Cardiac fibroblast (primary cell): ENCODE measurements at regions not wholly inside any gene's neighbourhood (a gene's known extent, or its start where the extent isn't known, plus 50 kb on each side); places are given as distances from the start of the nearest gene placed in this dataset.

Experiments
- DNase-seq, 2 donors: peaks; one replicate each; pipeline versions ENCODE4 v3.0.0 to v3.0.0-alpha.2; 2010; ENCODE audit warnings: low read depth in 2 of 2
- H3K4me3 ChIP-seq, 2 donors: replicated peaks in 1 of 2; 1 replicate in 1 of 2; 2 replicates in 1 of 2; pipeline ENCODE4 v1.5.1; 2011; ENCODE audit warnings: low read depth in 2 of 2, low read length in 2 of 2, mild to moderate bottlenecking in 2 of 2, moderate library complexity in 1 of 2
- TF ChIP-seq, protein P1 (sequence below): IDR thresholded peaks from one replicate; pipeline ENCODE4 v1.5.1; 2011; ENCODE audit warnings: low read depth, mild to moderate bottlenecking, low read length, inconsistent platforms

DNA sequence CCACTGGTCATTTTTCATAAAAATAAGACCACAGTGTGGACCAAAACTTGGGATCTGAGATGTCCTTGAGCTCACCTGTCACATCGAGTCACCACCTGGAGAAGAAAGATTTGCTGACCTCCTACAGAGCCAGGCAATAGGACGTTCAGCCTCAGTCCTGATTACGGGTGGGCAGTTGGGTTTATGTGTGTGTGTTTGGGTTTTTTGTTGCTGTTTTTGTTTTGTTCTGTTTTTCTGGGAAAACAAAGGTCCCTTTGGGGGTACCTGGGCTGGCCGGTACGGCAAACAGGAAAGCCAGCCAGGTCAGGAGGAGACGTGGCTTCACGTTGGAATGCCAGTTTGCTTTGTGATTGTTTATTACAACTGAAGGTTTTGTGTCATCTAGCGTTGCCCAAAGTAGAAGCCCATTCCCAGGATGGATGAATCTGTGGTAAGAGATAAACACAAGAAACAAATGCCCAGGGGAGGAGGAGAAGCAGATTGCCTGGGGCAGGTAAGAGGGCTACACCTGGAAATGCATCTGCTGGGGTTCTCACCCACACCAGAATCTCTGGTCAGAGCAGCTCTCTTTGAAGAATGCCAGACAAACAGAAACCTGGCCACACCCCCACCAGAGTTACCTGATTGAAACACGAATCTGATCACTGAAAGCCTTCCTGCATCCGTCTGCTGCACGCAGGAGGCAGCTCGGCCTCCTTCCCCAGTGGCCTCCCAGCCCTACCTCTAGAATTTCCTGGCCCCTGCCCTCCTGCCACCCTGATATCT, 100.1 kb upstream of the DIO3 start:
- H3K4me3 ChIP-seq, result no peak overlapping the region
- TF ChIP-seq, protein P1, sequence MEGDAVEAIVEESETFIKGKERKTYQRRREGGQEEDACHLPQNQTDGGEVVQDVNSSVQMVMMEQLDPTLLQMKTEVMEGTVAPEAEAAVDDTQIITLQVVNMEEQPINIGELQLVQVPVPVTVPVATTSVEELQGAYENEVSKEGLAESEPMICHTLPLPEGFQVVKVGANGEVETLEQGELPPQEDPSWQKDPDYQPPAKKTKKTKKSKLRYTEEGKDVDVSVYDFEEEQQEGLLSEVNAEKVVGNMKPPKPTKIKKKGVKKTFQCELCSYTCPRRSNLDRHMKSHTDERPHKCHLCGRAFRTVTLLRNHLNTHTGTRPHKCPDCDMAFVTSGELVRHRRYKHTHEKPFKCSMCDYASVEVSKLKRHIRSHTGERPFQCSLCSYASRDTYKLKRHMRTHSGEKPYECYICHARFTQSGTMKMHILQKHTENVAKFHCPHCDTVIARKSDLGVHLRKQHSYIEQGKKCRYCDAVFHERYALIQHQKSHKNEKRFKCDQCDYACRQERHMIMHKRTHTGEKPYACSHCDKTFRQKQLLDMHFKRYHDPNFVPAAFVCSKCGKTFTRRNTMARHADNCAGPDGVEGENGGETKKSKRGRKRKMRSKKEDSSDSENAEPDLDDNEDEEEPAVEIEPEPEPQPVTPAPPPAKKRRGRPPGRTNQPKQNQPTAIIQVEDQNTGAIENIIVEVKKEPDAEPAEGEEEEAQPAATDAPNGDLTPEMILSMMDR, result no peak

DNA sequence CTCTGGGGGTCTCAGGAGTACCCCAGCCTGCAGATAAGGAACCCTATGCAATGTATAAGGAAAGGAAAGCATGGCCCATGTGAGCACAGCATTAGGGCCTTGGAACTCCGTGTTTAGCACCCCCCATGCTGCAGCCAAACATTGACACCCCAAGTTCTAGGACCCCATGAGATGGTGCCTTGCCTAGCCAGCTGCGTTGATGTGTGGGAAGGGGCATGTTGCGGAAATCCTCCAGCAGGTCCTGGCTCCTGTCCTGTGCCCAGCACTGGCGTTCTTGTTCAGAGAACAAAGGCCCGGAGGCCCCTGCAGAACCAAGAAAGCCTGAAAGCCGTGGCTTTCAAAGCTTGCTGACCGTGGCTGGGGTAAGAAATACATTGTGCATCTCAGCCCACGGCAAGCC, 99.4 kb upstream of the DIO3 start:
- no peak for DNase-seq
- H3K4me3 ChIP-seq, result no peak overlapping the region
- TF ChIP-seq, protein P1, result no peak

More for the DNA sequence above, 100.1 kb upstream of the DIO3 start:
- no peak for DNase-seq

DNA sequence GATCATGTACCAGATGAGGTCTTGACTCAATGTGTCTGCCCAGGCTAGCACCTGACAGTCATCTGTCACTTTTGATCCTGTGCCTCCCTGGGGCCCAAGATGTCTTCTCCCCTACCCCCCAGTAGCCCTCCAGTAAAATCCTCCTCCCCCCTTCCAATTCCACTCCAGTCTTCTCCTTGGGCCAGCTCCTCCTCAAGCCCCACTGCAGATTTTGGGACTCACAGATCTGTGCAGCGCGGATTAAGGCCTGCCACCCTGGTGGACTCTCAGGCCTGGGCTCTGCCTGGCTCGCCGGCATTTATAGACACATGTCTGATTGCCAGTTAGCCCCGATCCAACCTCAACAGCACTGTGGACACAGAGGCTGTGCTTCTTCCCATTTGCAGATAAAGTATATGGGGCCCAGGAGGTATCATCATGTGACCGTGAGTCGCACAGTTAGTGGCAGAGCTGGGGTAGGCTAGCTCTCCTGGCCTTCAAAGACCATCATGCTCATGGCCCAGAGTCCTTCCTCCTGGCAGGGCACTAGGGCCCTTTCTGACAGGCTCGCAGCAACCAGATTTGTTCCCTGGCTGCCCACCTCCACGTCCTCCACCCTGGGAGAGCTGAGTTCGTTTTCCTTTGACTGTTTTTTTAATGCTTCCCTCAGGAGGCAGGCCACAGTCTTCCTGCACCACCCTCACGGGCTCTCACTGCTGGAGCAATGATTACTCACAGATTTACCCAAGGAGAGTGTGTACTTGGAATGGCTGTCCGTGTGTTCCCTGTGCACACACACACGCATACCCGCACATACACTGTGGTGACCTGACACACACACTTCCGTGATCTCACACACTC, 98.3 kb upstream of the DIO3 start:
- TF ChIP-seq, protein P1, result no peak
- no peak for DNase-seq
- H3K4me3 ChIP-seq, result no peak overlapping the region

DNA sequence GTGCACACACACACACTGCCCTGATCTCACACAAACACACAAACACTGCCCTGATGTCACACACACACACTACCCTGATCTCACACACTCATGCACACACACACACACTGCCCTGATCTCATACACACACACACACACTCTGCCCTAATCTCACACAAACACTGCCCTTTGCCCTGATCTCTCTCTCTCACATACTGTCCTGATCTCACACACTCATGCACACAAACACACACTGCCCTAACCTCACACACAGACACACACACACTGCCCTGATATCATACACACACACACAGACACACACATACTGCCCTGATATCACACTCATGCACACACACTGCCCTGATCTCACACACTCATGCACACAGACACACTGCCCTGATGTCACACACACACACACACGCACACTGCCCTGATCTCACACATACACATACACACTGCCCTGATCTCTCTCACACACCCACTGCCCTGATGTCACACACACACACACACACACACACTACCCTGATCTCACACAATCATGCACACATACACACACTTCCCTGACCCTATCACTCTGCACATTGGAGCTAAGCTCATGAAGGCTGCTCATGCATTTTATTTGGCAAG, 97.6 kb upstream of the DIO3 start:
- H3K4me3 ChIP-seq, result no peak overlapping the region
- DNase-seq, result no peak
- TF ChIP-seq, protein P1, result no peak

DNA sequence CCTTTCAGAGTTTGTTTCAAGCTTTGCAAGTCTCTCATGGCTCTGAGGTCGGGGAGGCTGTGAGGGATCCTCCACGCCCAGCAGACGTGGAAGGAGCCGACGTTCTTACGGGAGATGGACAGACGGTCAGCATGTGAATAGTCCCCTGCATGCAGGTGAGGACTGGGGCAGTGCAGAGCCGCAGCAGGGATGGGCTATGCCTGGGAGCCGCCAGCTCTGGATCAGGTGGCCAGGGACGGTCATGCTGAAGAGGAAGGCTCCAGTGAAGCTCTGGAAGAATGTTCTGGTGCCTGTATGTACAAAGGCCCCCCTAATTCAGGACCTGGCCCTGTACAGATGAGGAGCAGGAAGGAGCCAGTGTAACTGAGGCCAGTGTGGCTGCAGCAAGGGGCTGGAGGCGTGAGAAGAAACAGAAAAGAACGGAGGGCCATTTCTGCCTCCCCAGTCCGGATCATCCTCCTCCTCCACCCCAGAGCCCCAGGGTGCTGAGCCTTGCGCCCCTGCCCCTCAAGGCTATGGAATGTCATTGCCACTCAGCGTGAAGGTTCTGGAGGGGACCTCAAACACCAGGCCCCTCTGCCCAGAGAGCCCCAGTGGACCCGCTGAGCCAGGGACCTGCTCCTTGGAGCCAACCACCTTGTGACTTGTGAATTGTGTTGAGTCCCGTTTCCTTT, 96.8 kb upstream of the DIO3 start:
- TF ChIP-seq, protein P1, result no peak
- H3K4me3 ChIP-seq, result no peak overlapping the region
- DNase-seq, result no peak

DNA sequence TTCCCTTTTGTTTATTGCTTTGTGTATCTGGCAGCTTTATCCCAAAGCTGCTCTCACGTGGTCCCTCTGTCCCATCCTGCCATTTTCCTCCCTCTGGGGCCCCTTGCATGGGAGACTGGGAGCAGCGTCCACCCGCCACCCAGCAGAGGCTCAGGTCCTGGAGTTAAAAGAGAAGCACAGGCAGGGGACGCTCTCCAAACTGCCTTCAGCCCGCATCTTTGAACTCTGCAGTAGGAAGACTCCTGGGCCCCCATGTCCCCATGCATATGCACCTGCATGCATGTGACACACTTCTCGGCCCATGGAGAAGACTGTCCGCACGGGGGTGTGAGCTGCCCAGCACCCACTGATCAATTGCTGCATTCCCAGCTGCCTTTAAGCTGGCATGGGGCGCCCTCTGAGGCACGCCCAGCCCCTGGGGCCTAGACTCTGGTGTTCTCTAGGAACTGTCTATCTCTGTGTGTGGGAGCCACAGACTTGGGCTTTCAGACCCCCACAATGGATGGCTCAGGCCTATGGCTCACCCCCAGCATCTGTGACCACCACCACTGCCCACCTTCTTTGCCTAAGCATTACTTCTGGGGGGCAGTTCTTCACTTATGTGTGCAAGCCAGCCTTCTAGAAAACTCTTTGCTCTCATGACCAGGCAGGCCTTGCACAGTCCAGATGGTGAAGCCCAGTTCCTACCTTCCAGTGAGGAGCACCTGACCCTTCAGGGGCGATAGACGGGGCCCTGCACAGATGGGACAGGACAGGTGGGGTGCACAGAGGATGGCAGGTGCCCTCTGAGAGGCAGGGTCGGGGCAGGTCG, 96.1 kb upstream of the DIO3 start:
- no peak overlapping the region for H3K4me3 ChIP-seq
- TF ChIP-seq, protein P1, result no peak
- DNase-seq, result no peak
